Uterus (tissue), 2 donors: ENCODE measurements at regions not wholly inside any gene's neighbourhood (a gene's known extent, or its start where the extent isn't known, plus 50 kb on each side); places are given as distances from the start of the nearest gene placed in this dataset.

ENCODE experiments used
- POLR2A ChIP-seq, 2 donors: fragments of 450-650 bp; IDR thresholded peaks; one replicate each; pipeline ENCODE4 v1.6.1; 2016; ENCODE audit warnings: antibody characterized with exemption in 2 of 2, mild to moderate bottlenecking in 1 of 2, moderate library complexity in 1 of 2
- TF ChIP-seq, protein P1 (sequence below), 4 experiments: fragments of 200-600 bp in 2 of 4; fragments of 450-650 bp in 2 of 4; sonication (generic) in 2 of 4; IDR thresholded peaks; one replicate each; pipeline ENCODE4 v1.5.1; 2016 to 2019; ENCODE audit warnings: antibody characterized with exemption in 4 of 4, mild to moderate bottlenecking in 2 of 4, moderate library complexity in 1 of 4

DNA sequence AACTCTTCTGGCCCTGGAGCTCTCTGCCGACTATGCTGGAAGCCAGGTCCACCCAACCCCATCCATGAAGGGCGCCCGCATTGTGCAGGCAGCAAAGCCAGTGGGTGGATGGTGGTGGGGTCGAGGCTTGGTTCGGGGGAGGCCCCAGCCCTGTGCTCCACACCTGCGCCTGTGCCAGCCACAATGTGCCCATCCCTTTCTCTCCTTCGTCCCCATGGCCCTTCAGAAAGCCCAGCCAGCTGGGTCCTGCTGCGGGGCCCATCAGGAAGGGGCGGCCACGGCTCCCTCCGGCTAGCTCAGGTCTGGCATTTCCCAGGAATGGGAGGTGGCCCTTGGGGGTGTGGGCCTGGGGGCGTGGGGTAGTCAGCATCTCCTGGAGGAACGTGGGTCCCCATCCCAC, 91.6 kb downstream of the HMX1 start:
- TF ChIP-seq, protein P1, sequence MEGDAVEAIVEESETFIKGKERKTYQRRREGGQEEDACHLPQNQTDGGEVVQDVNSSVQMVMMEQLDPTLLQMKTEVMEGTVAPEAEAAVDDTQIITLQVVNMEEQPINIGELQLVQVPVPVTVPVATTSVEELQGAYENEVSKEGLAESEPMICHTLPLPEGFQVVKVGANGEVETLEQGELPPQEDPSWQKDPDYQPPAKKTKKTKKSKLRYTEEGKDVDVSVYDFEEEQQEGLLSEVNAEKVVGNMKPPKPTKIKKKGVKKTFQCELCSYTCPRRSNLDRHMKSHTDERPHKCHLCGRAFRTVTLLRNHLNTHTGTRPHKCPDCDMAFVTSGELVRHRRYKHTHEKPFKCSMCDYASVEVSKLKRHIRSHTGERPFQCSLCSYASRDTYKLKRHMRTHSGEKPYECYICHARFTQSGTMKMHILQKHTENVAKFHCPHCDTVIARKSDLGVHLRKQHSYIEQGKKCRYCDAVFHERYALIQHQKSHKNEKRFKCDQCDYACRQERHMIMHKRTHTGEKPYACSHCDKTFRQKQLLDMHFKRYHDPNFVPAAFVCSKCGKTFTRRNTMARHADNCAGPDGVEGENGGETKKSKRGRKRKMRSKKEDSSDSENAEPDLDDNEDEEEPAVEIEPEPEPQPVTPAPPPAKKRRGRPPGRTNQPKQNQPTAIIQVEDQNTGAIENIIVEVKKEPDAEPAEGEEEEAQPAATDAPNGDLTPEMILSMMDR (IDR thresholded peaks at IDR 0.05) = no peak
- no peak for TF ChIP-seq POLR2A (IDR thresholded peaks at IDR 0.05)
